H9 (cell line): ENCODE measurements at regions not wholly inside any gene's neighbourhood (a gene's known extent, or its start where the extent isn't known, plus 50 kb on each side); places are given as distances from the start of the nearest gene placed in this dataset.
A peak's percentile ranks its signal among the peaks of the same experiment; 100 is the strongest.

Experiments used
- DNase-seq: peaks from one replicate; pipeline ENCODE4 v3.0.0-alpha.2; 2017
- H2AFZ ChIP-seq: one replicate; pipeline ENCODE4 v1.6.1; 2013; ENCODE audit warnings: mild to moderate bottlenecking, low read length, control low read depth, moderate library complexity
- H2AK5ac ChIP-seq: 2 replicates; pipeline ENCODE4 v1.6.1; 2013; ENCODE audit warnings: low read length, control low read depth, mixed read lengths; ENCODE audit not compliant: insufficient read length
- H2BK120ac ChIP-seq: one replicate; pipeline ENCODE4 v1.6.1; 2013; ENCODE audit warnings: low read depth, mild to moderate bottlenecking, low read length, control low read depth, inconsistent platforms; ENCODE audit not compliant: poor library complexity, severe bottlenecking
- H2BK12ac ChIP-seq: 2 replicates; pipeline ENCODE4 v1.6.1; 2013; ENCODE audit warnings: low read length, control low read depth, mixed read lengths, low read depth; ENCODE audit not compliant: insufficient read length
- H2BK15ac ChIP-seq: 2 replicates; pipeline ENCODE4 v1.6.1; 2013; ENCODE audit warnings: low read depth, low read length, control low read depth
- H2BK20ac ChIP-seq: one replicate; pipeline ENCODE4 v1.6.1; 2013; ENCODE audit warnings: low read depth, mild to moderate bottlenecking, low read length, control low read depth, inconsistent platforms; ENCODE audit not compliant: poor library complexity, severe bottlenecking
- H2BK5ac ChIP-seq: 2 replicates; pipeline ENCODE4 v1.6.1; 2013; ENCODE audit warnings: low read length, control low read depth, mixed read lengths; ENCODE audit not compliant: insufficient read length
- H3K14ac ChIP-seq: 2 replicates; pipeline ENCODE4 v1.6.1; 2013; ENCODE audit warnings: low read length, control low read depth; ENCODE audit not compliant: insufficient read depth
- H3K18ac ChIP-seq: 2 replicates; pipeline ENCODE4 v1.6.1; 2013; ENCODE audit warnings: low read depth, mild to moderate bottlenecking, mixed read lengths, low read length, control low read depth; ENCODE audit not compliant: insufficient read length
- H3K23ac ChIP-seq: 2 replicates; pipeline ENCODE4 v1.6.1; 2013; ENCODE audit warnings: low read length, control low read depth, mixed read lengths, low read depth; ENCODE audit not compliant: insufficient read length
- H3K23me2 ChIP-seq: 2 replicates; pipeline ENCODE4 v1.6.1; 2013; ENCODE audit warnings: low read depth, mild to moderate bottlenecking, mixed read lengths, low read length, control low read depth; ENCODE audit not compliant: insufficient read length, poor library complexity, severe bottlenecking
- H3K27ac ChIP-seq: 2 replicates; pipeline ENCODE4 v1.5.1; 2013; ENCODE audit warnings: low read length, control low read depth, mixed read lengths, low read depth; ENCODE audit not compliant: insufficient read length
- H3K27me3 ChIP-seq: 2 replicates; pipeline ENCODE4 v1.6.1; 2013; ENCODE audit warnings: low read length, control low read depth, inconsistent platforms; ENCODE audit not compliant: insufficient read depth
- H3K4ac ChIP-seq: 2 replicates; pipeline ENCODE4 v1.6.1; 2013; ENCODE audit warnings: low read depth, mild to moderate bottlenecking, control low read depth, inconsistent platforms, low read length, moderate library complexity
- H3K4me1 ChIP-seq: 2 replicates; pipeline ENCODE4 v1.6.1; 2013; ENCODE audit warnings: low read length, control low read depth, inconsistent platforms; ENCODE audit not compliant: insufficient read depth
- H3K4me2 ChIP-seq: 2 replicates; pipeline ENCODE4 v1.6.1; 2013; ENCODE audit warnings: low read length, control low read depth, mixed read lengths; ENCODE audit not compliant: insufficient read length, insufficient read depth
- H3K56ac ChIP-seq: 2 replicates; pipeline ENCODE4 v1.6.1; 2013; ENCODE audit warnings: low read depth, mild to moderate bottlenecking, mixed read lengths, low read length, control low read depth; ENCODE audit not compliant: insufficient read length
- H3K79me1 ChIP-seq: 2 replicates; pipeline ENCODE4 v1.6.1; 2013; ENCODE audit warnings: low read depth, mild to moderate bottlenecking, moderate library complexity, low read length, control low read depth, inconsistent platforms; ENCODE audit not compliant: insufficient read depth, poor library complexity, severe bottlenecking
- H3K79me2 ChIP-seq: 2 replicates; pipeline ENCODE4 v1.6.1; 2013; ENCODE audit warnings: low read length, control low read depth, inconsistent platforms; ENCODE audit not compliant: insufficient read depth
- H3K9ac ChIP-seq: 2 replicates; pipeline ENCODE4 v1.6.1; 2013; ENCODE audit warnings: low read length, control low read depth, mixed read lengths; ENCODE audit not compliant: insufficient read length; ENCODE audit errors: extremely low read depth
- H3K9me3 ChIP-seq: one replicate; pipeline ENCODE4 v1.6.1; 2013; ENCODE audit warnings: low read depth, low read length, inconsistent platforms; ENCODE audit not compliant: control insufficient read depth
- H3T11ph ChIP-seq: one replicate; pipeline ENCODE4 v1.6.1; 2013; ENCODE audit warnings: mild to moderate bottlenecking, low read length, control low read depth, inconsistent platforms
- H4K20me1 ChIP-seq: one replicate; pipeline ENCODE4 v1.6.1; 2013; ENCODE audit not compliant: control insufficient read depth, insufficient read length, insufficient read depth
- H4K5ac ChIP-seq: 2 replicates; pipeline ENCODE4 v1.6.1; 2013; ENCODE audit warnings: low read depth, mild to moderate bottlenecking, mixed read lengths, low read length, control low read depth; ENCODE audit not compliant: insufficient read length
- H4K8ac ChIP-seq: replicated peaks from 2 replicates; pipeline ENCODE4 v1.6.1; 2013; ENCODE audit warnings: low read length, control low read depth, mixed read lengths, low read depth; ENCODE audit not compliant: insufficient read length
- H4K91ac ChIP-seq: 2 replicates; pipeline ENCODE4 v1.6.1; 2013; ENCODE audit warnings: low read depth, mild to moderate bottlenecking, moderate library complexity, mixed read lengths, low read length, control low read depth; ENCODE audit not compliant: insufficient read length
- H3K27ac Mint-ChIP-seq, 3 experiments: 2 replicates in 2 of 3; 3 replicates in 1 of 3; pipeline ENCODE4 v1.8.0; 2020 to 2021; ENCODE audit warnings: mixed read lengths in 3 of 3, mild to moderate bottlenecking in 1 of 3, moderate library complexity in 1 of 3
- H3K27me3 Mint-ChIP-seq: 2 replicates; pipeline ENCODE4 v1.8.0; 2021; ENCODE audit warnings: low read depth, mild to moderate bottlenecking, moderate library complexity, mixed read lengths
- H3K36me3 Mint-ChIP-seq, 3 experiments: 2 replicates in 2 of 3; 3 replicates in 1 of 3; pipeline ENCODE4 v1.8.0; 2020 to 2021; ENCODE audit warnings: low read depth in 3 of 3, mixed read lengths in 3 of 3; ENCODE audit not compliant: insufficient read depth in 1 of 3
- H3K4me1 Mint-ChIP-seq, 2 experiments: 2 replicates each; pipeline ENCODE4 v1.8.0; 2020; ENCODE audit warnings: mixed read lengths in 2 of 2
- H3K4me3 Mint-ChIP-seq, 2 experiments: 2 replicates in 1 of 2; 3 replicates in 1 of 2; pipeline ENCODE4 v1.8.0; 2020 to 2021; ENCODE audit warnings: mild to moderate bottlenecking in 2 of 2, mixed read lengths in 2 of 2, moderate library complexity in 1 of 2
- H3K9me3 Mint-ChIP-seq, 2 experiments: 2 replicates in 1 of 2; 3 replicates in 1 of 2; pipeline ENCODE4 v1.8.0; 2020; ENCODE audit warnings: mild to moderate bottlenecking in 2 of 2, mixed read lengths in 2 of 2, moderate library complexity in 1 of 2
- WGBS: extraction: QIAGEN DNeasy Blood & Tissue Kit; methylation state at CpG from one replicate; pipeline ENCODE4 v1.1.7; 2013; ENCODE audit warnings: missing lambda C conversion rate, low lambda C conversion rate, mixed read lengths; ENCODE audit not compliant: insufficient read length; ENCODE audit errors: extremely low coverage; 5-methylcytosine and 5-hydroxymethylcytosine counted together
- TF ChIP-seq, protein P1 (sequence below): fragments of 200-600 bp; sonication (generic); conservative IDR thresholded peaks from 3 replicates; pipeline ENCODE4 v1.8.0; 2021; ENCODE audit warnings: antibody characterized with exemption, mild to moderate bottlenecking

DNA sequence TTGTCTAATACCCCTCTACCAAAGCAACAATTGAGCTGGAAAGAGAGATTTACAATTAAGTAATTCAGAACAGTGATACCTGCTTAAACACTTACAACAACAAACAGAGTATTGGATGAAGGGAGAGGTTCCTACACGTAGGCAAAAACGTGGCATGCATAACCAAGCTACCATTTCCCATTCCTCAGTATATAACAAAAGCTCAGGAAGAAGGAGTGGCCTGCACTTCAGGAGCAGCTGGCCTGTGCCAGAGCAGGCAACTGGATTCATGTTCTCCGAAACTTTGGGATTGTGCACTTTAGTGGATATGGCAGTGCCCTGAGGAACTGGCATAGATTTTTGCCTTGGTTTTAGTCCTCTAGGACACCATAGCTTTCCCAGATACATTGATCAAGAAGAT lies 630.2 kb upstream of the PCDH9 start:
- Histone ChIP-seq H3K79me1 (no peaks in the 10 kb centered on the region), H3K14ac (no peak overlapping the region), H2AK5ac (no peak overlapping the region), H2AFZ (peak overlapping the region; percentile 0), H3T11ph (no peak overlapping the region), H3K18ac (no peak overlapping the region), H3K9ac (no peak overlapping the region), H3K4ac (no peak overlapping the region), H3K27ac (no peak overlapping the region), H3K27me3 (no peaks in the 10 kb centered on the region), H2BK12ac (no peak overlapping the region), H4K8ac (no peak overlapping the region), H2BK20ac (no peak overlapping the region), H2BK5ac (no peak overlapping the region), H4K91ac (no peak overlapping the region), H3K9me3 (no peaks in the 10 kb centered on the region), H3K79me2 (no peaks in the 10 kb centered on the region), H3K23me2 (no peaks in the 10 kb centered on the region), H3K56ac (no peak overlapping the region), H3K23ac (no peak overlapping the region), H4K5ac (no peak overlapping the region), H2BK15ac (no peak overlapping the region), H2BK120ac (no peak overlapping the region), H3K4me2 (no peak overlapping the region), H3K4me1 (no peaks in the 10 kb centered on the region; the same call in 1 of the 2 replicates), H4K20me1 (no peaks in the 10 kb centered on the region)
- Mint-ChIP-seq H3K4me1 (peaks cover 7 to 9% of the 10 kb centered on the region in 2 experiments), H3K4me3 (no peak overlapping the region), H3K36me3 (0 out of 7 replicates have a peak, but pooled peaks cover 0 to 6% (median 0%) of the 10 kb centered on the region in 3 experiments), H3K9me3 (peaks cover 4 to 5% of the 10 kb centered on the region in 2 experiments; a peak in 1 of 5 replicates), H3K27me3 (no peaks in the 10 kb centered on the region), H3K27ac (no peak overlapping the region; a peak in 1 of 7 replicates)
- no CpG with 5 or more reads among the region's 3 CpGs for WGBS
- DNase-seq: peak; percentile 31
- TF ChIP-seq, protein P1, sequence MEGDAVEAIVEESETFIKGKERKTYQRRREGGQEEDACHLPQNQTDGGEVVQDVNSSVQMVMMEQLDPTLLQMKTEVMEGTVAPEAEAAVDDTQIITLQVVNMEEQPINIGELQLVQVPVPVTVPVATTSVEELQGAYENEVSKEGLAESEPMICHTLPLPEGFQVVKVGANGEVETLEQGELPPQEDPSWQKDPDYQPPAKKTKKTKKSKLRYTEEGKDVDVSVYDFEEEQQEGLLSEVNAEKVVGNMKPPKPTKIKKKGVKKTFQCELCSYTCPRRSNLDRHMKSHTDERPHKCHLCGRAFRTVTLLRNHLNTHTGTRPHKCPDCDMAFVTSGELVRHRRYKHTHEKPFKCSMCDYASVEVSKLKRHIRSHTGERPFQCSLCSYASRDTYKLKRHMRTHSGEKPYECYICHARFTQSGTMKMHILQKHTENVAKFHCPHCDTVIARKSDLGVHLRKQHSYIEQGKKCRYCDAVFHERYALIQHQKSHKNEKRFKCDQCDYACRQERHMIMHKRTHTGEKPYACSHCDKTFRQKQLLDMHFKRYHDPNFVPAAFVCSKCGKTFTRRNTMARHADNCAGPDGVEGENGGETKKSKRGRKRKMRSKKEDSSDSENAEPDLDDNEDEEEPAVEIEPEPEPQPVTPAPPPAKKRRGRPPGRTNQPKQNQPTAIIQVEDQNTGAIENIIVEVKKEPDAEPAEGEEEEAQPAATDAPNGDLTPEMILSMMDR: no peak
